GM12891 (cell line): ENCODE measurements at regions not wholly inside any gene's neighbourhood (a gene's known extent, or its start where the extent isn't known, plus 50 kb on each side); places are given as distances from the start of the nearest gene placed in this dataset.

ENCODE experiments used
- DNase-seq: peaks from one replicate; pipeline ENCODE4 v3.0.0; 2011; ENCODE audit warnings: low spot score; ENCODE audit not compliant: insufficient read length
- FAIRE-seq: peaks from 2 replicates; lab custom pipeline; 2011; peaks lifted over from hg19 to GRCh38; lab: Jason Lieb, UNC
- PAX5 ChIP-seq: IDR thresholded peaks from 2 replicates; pipeline ENCODE4 v1.6.1; 2011; ENCODE audit warnings: low read length, moderate library complexity, mild to moderate bottlenecking; ENCODE audit not compliant: insufficient read depth, severe bottlenecking
- POLR2A ChIP-seq: IDR thresholded peaks from 2 replicates; pipeline ENCODE4 v1.6.1; 2011; ENCODE audit warnings: low read depth, low read length, control low read depth
- POLR2AphosphoS5 ChIP-seq: IDR thresholded peaks from 2 replicates; pipeline ENCODE4 v1.6.1; 2011; ENCODE audit warnings: low read depth, low read length, control low read depth
- POU2F2 ChIP-seq: IDR thresholded peaks from 2 replicates; pipeline ENCODE4 v1.6.1; 2011; ENCODE audit warnings: low read depth, mild to moderate bottlenecking, control low read depth, low read length, moderate library complexity
- SPI1 ChIP-seq: IDR thresholded peaks from 2 replicates; pipeline ENCODE4 v1.6.1; 2011; ENCODE audit warnings: low read depth, low read length, control low read depth
- TAF1 ChIP-seq: IDR thresholded peaks from 2 replicates; pipeline ENCODE4 v1.6.1; 2011; ENCODE audit warnings: low read depth, low read length, control low read depth

GRCh38 chr16:86775511-86775921 lies 197.2 kb downstream of the FOXL1 start:
- DNase-seq (no peak), FAIRE-seq (no peak)

GRCh38 chr16:86777381-86777946 lies 199.1 kb downstream of the FOXL1 start:
- FAIRE-seq: no peak

More at GRCh38 chr16:86775511-86775921, 197.2 kb downstream of the FOXL1 start:
- no peak for TF ChIP-seq TAF1
- TF ChIP-seq POU2F2: no peak
- no peak for TF ChIP-seq SPI1
- no peak for TF ChIP-seq POLR2AphosphoS5
- TF ChIP-seq PAX5: no peak
- no peak for TF ChIP-seq POLR2A

GRCh38 chr16:86778108-86778745 lies 199.9 kb downstream of the FOXL1 start:
- no peak for FAIRE-seq
- TF ChIP-seq POLR2A (no peak), SPI1 (no peak), PAX5 (no peak), POU2F2 (no peak), TAF1 (no peak), POLR2AphosphoS5 (no peak)
- no peak for DNase-seq

More at GRCh38 chr16:86777381-86777946, 199.1 kb downstream of the FOXL1 start:
- no peak for DNase-seq
- no peak for TF ChIP-seq SPI1
- TF ChIP-seq POLR2A: no peak
- no peak for TF ChIP-seq TAF1
- no peak for TF ChIP-seq PAX5
- TF ChIP-seq POLR2AphosphoS5: no peak
- TF ChIP-seq POU2F2: no peak

- FAIRE-seq: no peak
- TF ChIP-seq SPI1 (no peak), POU2F2 (no peak), POLR2AphosphoS5 (no peak), POLR2A (no peak), TAF1 (no peak), PAX5 (no peak)
- no peak for DNase-seq
Measured at GRCh38 chr16:86778978-86779377, 200.6 kb downstream of the FOXL1 start.

GRCh38 chr16:86781046-86781445 lies 202.7 kb downstream of the FOXL1 start:
- no peak for DNase-seq
- no peak for FAIRE-seq
- TF ChIP-seq POLR2A: no peak
- TF ChIP-seq PAX5: no peak
- TF ChIP-seq TAF1: no peak
- TF ChIP-seq POLR2AphosphoS5: no peak

GRCh38 chr16:86783636-86784626 lies 205.6 kb downstream of the FOXL1 start:
- no peak for FAIRE-seq
- no peak for DNase-seq
- TF ChIP-seq TAF1 (no peak), POLR2AphosphoS5 (no peak), POU2F2 (no peak), SPI1 (no peak), POLR2A (no peak), PAX5 (no peak)

- no peak for FAIRE-seq
- DNase-seq: no peak
- TF ChIP-seq TAF1 (no peak), POU2F2 (no peak), SPI1 (no peak), POLR2AphosphoS5 (no peak), POLR2A (no peak), PAX5 (no peak)
Measured at GRCh38 chr16:86786338-86786737, 208.0 kb downstream of the FOXL1 start.

- TF ChIP-seq POLR2AphosphoS5 (no peak), PAX5 (no peak), POLR2A (no peak)
- DNase-seq: no peak
- FAIRE-seq: no peak
Measured at GRCh38 chr16:86786994-86787393, 208.6 kb downstream of the FOXL1 start.

GRCh38 chr16:86787538-86787937 lies 209.2 kb downstream of the FOXL1 start:
- FAIRE-seq (no peak), DNase-seq (no peak)
- TF ChIP-seq POLR2AphosphoS5 (no peak), TAF1 (no peak), POU2F2 (no peak), SPI1 (no peak), POLR2A (no peak), PAX5 (no peak)
